IgD-negative memory B cell (primary cell): ENCODE measurements at regions not wholly inside any gene's neighbourhood (a gene's known extent, or its start where the extent isn't known, plus 50 kb on each side); places are given as distances from the start of the nearest gene placed in this dataset.

Experiments used
- H3K27ac Mint-ChIP-seq, 3 donors: one replicate each; pipeline ENCODE4 v1.8.0; 2020 to 2022; ENCODE audit warnings: mild to moderate bottlenecking in 3 of 3, mixed read lengths in 3 of 3, moderate library complexity in 1 of 3
- H3K27me3 Mint-ChIP-seq: one replicate; pipeline ENCODE4 v1.8.0; 2021; ENCODE audit warnings: mixed read lengths
- H3K36me3 Mint-ChIP-seq: one replicate; pipeline ENCODE4 v1.8.0; 2020; ENCODE audit warnings: mild to moderate bottlenecking, mixed read lengths
- H3K4me1 Mint-ChIP-seq, 3 donors: one replicate each; pipeline ENCODE4 v1.8.0; 2020 to 2022; ENCODE audit warnings: mixed read lengths in 3 of 3, mild to moderate bottlenecking in 1 of 3
- H3K4me3 Mint-ChIP-seq, 4 donors: one replicate each; pipeline ENCODE4 v1.8.0; 2020 to 2022; ENCODE audit warnings: mild to moderate bottlenecking in 4 of 4, mixed read lengths in 4 of 4, moderate library complexity in 3 of 4
- H3K9me3 Mint-ChIP-seq, 3 donors: one replicate each; pipeline ENCODE4 v1.8.0; 2020 to 2021; ENCODE audit warnings: mixed read lengths in 3 of 3, mild to moderate bottlenecking in 1 of 3

- no peak overlapping the region for H3K27ac Mint-ChIP-seq
- no peak overlapping the region for H3K4me3 Mint-ChIP-seq
- peaks cover 1% of the 10 kb centered on the region for H3K27me3 Mint-ChIP-seq
- H3K4me1 Mint-ChIP-seq: no peaks in the 10 kb centered on the region
- H3K9me3 Mint-ChIP-seq: peaks cover 2 to 5% (median 3%) of the 10 kb centered on the region in 3 donors
- no peaks in the 10 kb centered on the region for H3K36me3 Mint-ChIP-seq
Observed at GRCh38 chr10:83819609-83820008, 319.7 kb upstream of the GHITM start.

- no peaks in the 10 kb centered on the region for H3K36me3 Mint-ChIP-seq
- H3K4me1 Mint-ChIP-seq: no peaks in the 10 kb centered on the region
- peaks cover 2 to 5% (median 3%) of the 10 kb centered on the region in 3 donors for H3K9me3 Mint-ChIP-seq
- H3K27me3 Mint-ChIP-seq: peaks cover 1% of the 10 kb centered on the region
- no peak overlapping the region for H3K27ac Mint-ChIP-seq
- no peak overlapping the region for H3K4me3 Mint-ChIP-seq
Observed at GRCh38 chr10:83820033-83820432, 319.3 kb upstream of the GHITM start.

- H3K4me1 Mint-ChIP-seq: no peaks in the 10 kb centered on the region
- peaks cover 3 to 5% (median 5%) of the 10 kb centered on the region in 3 donors for H3K9me3 Mint-ChIP-seq
- no peak overlapping the region for H3K27ac Mint-ChIP-seq
- no peak overlapping the region for H3K4me3 Mint-ChIP-seq
- H3K27me3 Mint-ChIP-seq: peaks cover 1% of the 10 kb centered on the region
- H3K36me3 Mint-ChIP-seq: no peaks in the 10 kb centered on the region
Observed at GRCh38 chr10:83824099-83824498, 315.2 kb upstream of the GHITM start.

- Mint-ChIP-seq H3K4me3 (no peak overlapping the region), H3K27ac (no peak overlapping the region), H3K9me3 (peaks cover 0 to 18% (median 2%) of the 10 kb centered on the region in 3 donors), H3K4me1 (no peaks in the 10 kb centered on the region), H3K36me3 (no peaks in the 10 kb centered on the region), H3K27me3 (peaks cover 2% of the 10 kb centered on the region)
Observed at GRCh38 chr10:83834096-83834495, 305.2 kb upstream of the GHITM start.

GRCh38 chr10:83835945-83836745 is 303.2 kb upstream of the GHITM start:
- no peaks in the 10 kb centered on the region for H3K36me3 Mint-ChIP-seq
- peaks cover 0 to 3% (median 2%) of the 10 kb centered on the region in 3 donors for H3K9me3 Mint-ChIP-seq
- H3K27me3 Mint-ChIP-seq: peaks cover 2% of the 10 kb centered on the region
- no peak overlapping the region for H3K4me3 Mint-ChIP-seq
- H3K4me1 Mint-ChIP-seq: no peaks in the 10 kb centered on the region
- H3K27ac Mint-ChIP-seq: no peak overlapping the region

GRCh38 chr10:83848677-83849076 is 290.6 kb upstream of the GHITM start:
- Mint-ChIP-seq H3K4me1 (no peaks in the 10 kb centered on the region), H3K36me3 (peaks cover 1% of the 10 kb centered on the region), H3K27me3 (no peaks in the 10 kb centered on the region), H3K4me3 (no peak overlapping the region), H3K27ac (no peak overlapping the region), H3K9me3 (peaks cover 0 to 3% (median 2%) of the 10 kb centered on the region in 3 donors)

- no peak overlapping the region for H3K27ac Mint-ChIP-seq
- H3K27me3 Mint-ChIP-seq: no peaks in the 10 kb centered on the region
- H3K4me1 Mint-ChIP-seq: no peaks in the 10 kb centered on the region
- H3K9me3 Mint-ChIP-seq: peaks cover under 1 to 3% (median 2%) of the 10 kb centered on the region in 3 donors
- no peak overlapping the region for H3K4me3 Mint-ChIP-seq
- H3K36me3 Mint-ChIP-seq: peaks cover 1% of the 10 kb centered on the region
Observed at GRCh38 chr10:83849150-83849549, 290.2 kb upstream of the GHITM start.

- H3K4me3 Mint-ChIP-seq: no peak overlapping the region
- H3K9me3 Mint-ChIP-seq: peaks cover 0 to 6% (median 3%) of the 10 kb centered on the region in 3 donors
- no peaks in the 10 kb centered on the region for H3K4me1 Mint-ChIP-seq
- no peaks in the 10 kb centered on the region for H3K36me3 Mint-ChIP-seq
- no peak overlapping the region for H3K27ac Mint-ChIP-seq
- H3K27me3 Mint-ChIP-seq: no peaks in the 10 kb centered on the region
Observed at GRCh38 chr10:83852146-83852545, 287.2 kb upstream of the GHITM start.

- Mint-ChIP-seq H3K27me3 (peaks cover under 1% of the 10 kb centered on the region), H3K27ac (no peak overlapping the region), H3K4me3 (no peak overlapping the region), H3K4me1 (peaks cover 0 to 3% (median 0%) of the 10 kb centered on the region in 3 donors), H3K36me3 (peaks cover 4% of the 10 kb centered on the region), H3K9me3 (peaks cover 0 to 1% (median 0%) of the 10 kb centered on the region in 3 donors)
Observed at GRCh38 chr10:83862723-83863122, 276.6 kb upstream of the GHITM start.

- Mint-ChIP-seq H3K27me3 (peaks cover 2% of the 10 kb centered on the region), H3K4me3 (no peak overlapping the region), H3K4me1 (peaks cover 0 to 3% (median 0%) of the 10 kb centered on the region in 3 donors), H3K36me3 (peaks cover 4% of the 10 kb centered on the region), H3K27ac (no peak overlapping the region), H3K9me3 (peaks cover 0 to 1% (median 0%) of the 10 kb centered on the region in 3 donors)
Observed at GRCh38 chr10:83863283-83863966, 275.9 kb upstream of the GHITM start.

GRCh38 chr10:83869898-83870297 is 269.4 kb upstream of the GHITM start:
- H3K27me3 Mint-ChIP-seq: peaks cover 2% of the 10 kb centered on the region
- no peak overlapping the region for H3K4me3 Mint-ChIP-seq
- H3K36me3 Mint-ChIP-seq: no peaks in the 10 kb centered on the region
- H3K9me3 Mint-ChIP-seq: no peaks in the 10 kb centered on the region
- H3K27ac Mint-ChIP-seq: no peak overlapping the region
- H3K4me1 Mint-ChIP-seq: no peaks in the 10 kb centered on the region

- H3K36me3 Mint-ChIP-seq: no peaks in the 10 kb centered on the region
- no peaks in the 10 kb centered on the region for H3K4me1 Mint-ChIP-seq
- no peak overlapping the region for H3K4me3 Mint-ChIP-seq
- H3K9me3 Mint-ChIP-seq: no peaks in the 10 kb centered on the region
- peaks cover 2% of the 10 kb centered on the region for H3K27me3 Mint-ChIP-seq
- no peak overlapping the region for H3K27ac Mint-ChIP-seq
Observed at GRCh38 chr10:83871187-83872081, 267.9 kb upstream of the GHITM start.

- Mint-ChIP-seq H3K27me3 (peaks cover 1% of the 10 kb centered on the region), H3K36me3 (peaks cover 2% of the 10 kb centered on the region), H3K4me3 (no peak overlapping the region), H3K9me3 (no peaks in the 10 kb centered on the region), H3K27ac (no peak overlapping the region), H3K4me1 (no peaks in the 10 kb centered on the region)
Observed at GRCh38 chr10:83880252-83880791, 259.0 kb upstream of the GHITM start.

- Mint-ChIP-seq H3K4me3 (no peak overlapping the region), H3K36me3 (peaks cover 2% of the 10 kb centered on the region), H3K9me3 (no peaks in the 10 kb centered on the region)
Observed at GRCh38 chr10:83881661-83882060, 257.6 kb upstream of the GHITM start.

GRCh38 chr10:83886871-83887270 is 252.4 kb upstream of the GHITM start:
- H3K4me1 Mint-ChIP-seq: no peaks in the 10 kb centered on the region
- peaks cover 2% of the 10 kb centered on the region for H3K36me3 Mint-ChIP-seq
- H3K27me3 Mint-ChIP-seq: peaks cover 1% of the 10 kb centered on the region
- H3K4me3 Mint-ChIP-seq: no peak overlapping the region
- H3K27ac Mint-ChIP-seq: no peak overlapping the region
- H3K9me3 Mint-ChIP-seq: peaks cover 0 to 2% (median 0%) of the 10 kb centered on the region in 3 donors

More at GRCh38 chr10:83881661-83882060, 257.6 kb upstream of the GHITM start:
- Mint-ChIP-seq H3K27ac (no peak overlapping the region), H3K27me3 (peaks cover 1% of the 10 kb centered on the region), H3K4me1 (no peaks in the 10 kb centered on the region)
